GM19463 (cell line): ENCODE measurements at regions not wholly inside any gene's neighbourhood (a gene's known extent, or its start where the extent isn't known, plus 50 kb on each side); places are given as distances from the start of the nearest gene placed in this dataset.

Experiments used
- ATAC-seq: cut with Tn5 transposase; IDR thresholded peaks from one replicate; pipeline ENCODE4 v1.9.1; 2021; ENCODE audit warnings: mild to moderate bottlenecking, moderate library complexity; ENCODE audit not compliant: unreplicated experiment

GRCh38 chr21:35136106-35136505 is 87.0 kb upstream of the RUNX1 start:
- ATAC-seq = no peak

- ATAC-seq = no peak
These were observed 86.4 kb upstream of the RUNX1 start for GRCh38 chr21:35135481-35135880.

DNA sequence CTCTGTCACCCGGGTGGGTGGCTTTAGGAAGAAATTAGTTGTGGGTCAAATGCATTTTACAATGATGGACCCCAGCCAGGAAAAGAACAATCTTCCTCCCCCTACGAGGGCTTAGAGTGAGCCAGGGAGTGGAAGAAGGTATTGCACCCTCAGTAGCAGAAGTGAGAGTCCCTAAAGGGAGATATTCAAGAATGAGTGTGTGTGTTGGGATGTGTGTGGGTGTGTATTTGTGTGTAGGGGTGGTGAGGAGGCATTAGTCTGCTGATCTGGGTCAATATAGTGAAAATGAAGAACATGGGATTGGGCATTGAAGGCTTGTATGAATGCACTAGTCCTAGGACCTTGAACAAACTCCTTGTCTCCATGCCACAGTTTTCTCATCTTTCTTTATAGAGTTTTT is 85.2 kb upstream of the RUNX1 start:
- ATAC-seq = no peak

- ATAC-seq = no peak
These were observed 79.4 kb upstream of the RUNX1 start for GRCh38 chr21:35128536-35128935.

DNA sequence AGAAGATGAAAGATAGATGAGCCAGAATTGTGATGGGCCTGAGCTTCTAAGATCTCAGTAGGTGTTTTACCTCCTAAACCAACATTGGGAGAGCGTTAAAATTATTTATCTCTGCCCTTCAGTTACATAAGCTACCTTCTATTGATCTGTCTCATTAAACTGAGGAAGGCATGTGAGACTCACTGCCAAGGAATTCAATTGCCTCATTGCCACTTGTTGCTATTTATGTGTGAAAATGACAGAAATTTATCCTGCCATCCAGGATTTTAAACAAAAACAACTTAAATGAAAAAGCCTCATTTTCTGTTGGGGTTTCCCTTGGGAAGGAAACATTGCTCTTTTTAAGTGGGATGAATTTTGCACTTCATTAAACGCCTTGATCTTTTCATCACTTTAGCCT is 78.7 kb upstream of the RUNX1 start:
- ATAC-seq = no peak

GRCh38 chr21:35127026-35127425 is 77.9 kb upstream of the RUNX1 start:
- ATAC-seq = no peak

- no peak for ATAC-seq
These were observed 71.6 kb upstream of the RUNX1 start for GRCh38 chr21:35120631-35121180.

GRCh38 chr21:35119501-35120047 is 70.5 kb upstream of the RUNX1 start:
- no peak for ATAC-seq

DNA sequence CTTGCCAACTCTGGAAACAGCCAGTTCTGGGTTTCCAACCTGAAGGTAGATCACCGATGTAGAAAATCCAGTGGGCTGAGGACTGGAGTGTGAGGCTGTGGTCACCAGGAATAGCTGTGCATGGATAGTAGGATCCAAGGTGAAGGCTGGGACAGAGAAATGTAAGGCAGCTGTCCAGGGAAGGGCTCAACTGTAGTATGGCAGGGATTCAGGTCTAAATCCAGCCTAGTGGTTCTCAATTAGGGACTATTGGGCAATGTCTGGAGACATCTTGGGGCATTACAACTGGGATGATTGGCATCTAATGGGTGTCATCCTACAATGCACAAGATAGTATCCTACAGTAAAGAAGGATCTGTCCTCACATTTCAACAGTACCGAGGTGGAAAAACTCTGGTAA is 67.7 kb upstream of the RUNX1 start:
- ATAC-seq = no peak

DNA sequence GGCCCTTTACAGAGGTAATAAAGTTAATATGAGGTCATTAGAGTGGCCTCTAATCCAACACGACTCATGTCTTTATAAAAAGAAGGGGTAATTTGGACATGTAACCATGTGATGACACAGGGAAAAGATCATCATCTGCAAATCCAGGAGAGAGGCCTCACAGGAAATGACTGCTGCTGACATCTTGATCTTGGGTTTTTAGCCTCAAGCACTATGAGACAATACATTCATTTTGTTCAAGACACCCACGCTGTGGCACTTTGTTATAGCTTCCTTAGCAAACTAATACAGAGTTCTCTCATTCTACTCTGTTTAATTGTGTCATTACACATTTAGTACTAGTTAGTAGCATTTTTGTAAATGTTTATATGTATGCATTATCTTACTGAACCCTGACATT is 64.0 kb upstream of the RUNX1 start:
- no peak for ATAC-seq

DNA sequence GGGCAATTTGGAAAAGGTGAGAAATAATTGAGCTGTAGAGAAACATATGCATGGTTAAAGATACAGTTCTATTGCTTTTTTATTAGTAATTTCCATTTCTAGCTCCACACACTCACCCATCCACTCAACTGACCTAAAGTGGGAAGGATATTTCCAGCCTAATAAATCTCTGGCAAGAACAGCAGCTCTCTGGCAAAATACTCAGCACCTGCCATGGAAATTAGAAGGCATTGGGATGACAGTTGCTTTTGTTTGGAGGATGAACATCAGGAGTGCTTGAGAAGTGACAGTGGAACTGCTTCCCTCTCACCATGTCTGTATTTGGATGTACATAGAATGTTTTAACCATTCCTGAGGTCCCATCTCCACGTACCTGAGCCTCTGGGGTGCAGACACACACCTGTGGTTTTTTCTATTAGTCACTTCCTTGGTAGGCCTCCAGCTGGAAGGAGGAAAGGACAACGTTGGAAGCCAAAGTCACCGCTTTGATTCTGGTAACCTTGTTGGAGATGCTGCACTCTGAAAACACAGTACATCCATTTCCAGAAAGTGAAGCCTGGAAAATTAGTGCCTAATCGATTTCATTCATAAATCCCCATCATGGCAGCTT is 62.3 kb upstream of the RUNX1 start:
- ATAC-seq = no peak

DNA sequence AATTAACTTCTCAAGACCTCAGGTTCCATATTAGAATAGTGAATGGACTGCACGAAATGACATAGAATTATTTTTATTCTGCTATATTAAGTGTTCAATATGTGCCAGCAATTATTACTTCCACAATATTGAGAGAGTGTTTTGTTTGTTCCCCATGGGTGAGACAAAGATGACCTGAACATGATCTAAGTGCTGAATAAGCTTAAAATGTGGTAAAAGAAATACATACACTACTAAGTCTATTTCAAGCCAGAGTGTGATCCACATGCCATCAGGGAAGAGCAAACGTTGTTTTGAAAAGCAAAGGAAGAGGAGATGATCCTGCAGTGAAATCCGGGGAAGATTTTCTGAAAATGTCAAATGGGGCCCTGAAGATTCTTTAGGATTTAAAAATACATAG is 59.8 kb upstream of the RUNX1 start:
- no peak for ATAC-seq

- ATAC-seq = no peak
These were observed 58.4 kb upstream of the RUNX1 start for GRCh38 chr21:35107520-35107919.

DNA sequence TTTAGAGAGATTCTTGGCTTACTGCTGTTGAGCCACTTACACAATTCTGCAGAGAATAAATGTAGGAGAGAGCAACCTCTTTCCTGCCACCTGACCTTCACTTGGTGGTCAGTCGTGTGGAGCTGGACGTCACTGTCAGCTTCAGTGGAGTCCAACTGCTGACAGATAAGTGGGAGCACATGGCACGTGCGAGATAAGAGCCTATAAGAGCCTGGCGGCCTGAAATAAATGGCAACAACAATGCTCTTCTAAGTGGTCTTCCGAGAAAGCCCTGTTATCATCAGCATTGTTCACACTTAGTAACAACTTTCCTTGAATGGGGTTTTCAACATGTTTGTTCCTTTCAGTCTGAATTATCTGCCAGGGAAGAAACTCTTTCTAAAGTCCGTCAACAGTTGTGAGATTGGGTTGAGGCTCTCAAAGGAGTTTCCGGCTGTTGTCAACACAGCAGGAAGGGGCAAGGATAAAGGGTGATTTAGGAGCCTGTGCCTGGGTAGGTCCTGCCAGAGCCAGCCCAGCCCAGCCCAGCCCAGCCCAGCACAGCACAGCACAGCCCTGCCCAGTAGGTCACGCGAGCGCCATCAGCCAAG is 57.2 kb upstream of the RUNX1 start:
- no peak for ATAC-seq

- ATAC-seq = no peak
These were observed 53.6 kb upstream of the RUNX1 start for GRCh38 chr21:35102488-35103371.

- no peak for ATAC-seq
These were observed 51.3 kb upstream of the RUNX1 start for GRCh38 chr21:35100349-35100811.

GRCh38 chr21:35099310-35099709 is 50.2 kb upstream of the RUNX1 start:
- no peak for ATAC-seq
